Panc1 (cell line): ENCODE measurements at regions not wholly inside any gene's neighbourhood (a gene's known extent, or its start where the extent isn't known, plus 50 kb on each side); places are given as distances from the start of the nearest gene placed in this dataset.

Source experiments
- ATAC-seq: fragments of 200-7000 bp; cut with Tn5 transposase; 2 replicates; pipeline ENCODE4 v1.9.1; 2020; ENCODE audit warnings: mild to moderate bottlenecking, moderate library complexity
- BruUV-seq: library from RNA; stranded (reverse); fragments of 400-500 nt; replicated peaks from 2 replicates; lab custom pipeline; 2021; lab: Mats Ljungman, UMichigan
- CTCF ChIA-PET: fragments of 300-600 bp; sonication (Branson Sonifier 250); formaldehyde crosslinking; loops from one replicate; lab custom pipeline; 2022; ENCODE audit warnings: antibody characterized with exemption; lab: Charles Lee
- POLR2A ChIA-PET: fragments of 300-600 bp; sonication (Branson Sonifier 250); formaldehyde crosslinking; loops from one replicate; lab custom pipeline; 2022; ENCODE audit warnings: antibody characterized with exemption; lab: Charles Lee
- DNase-seq: peaks from one replicate; pipeline ENCODE4 v3.0.0-alpha.2; 2010; ENCODE audit warnings: low read depth, low spot score
- H3K27ac ChIP-seq: 2 replicates; pipeline ENCODE4 v1.5.1; 2011; ENCODE audit warnings: mild to moderate bottlenecking, low read length, inconsistent platforms
- H3K27me3 ChIP-seq: fragments of 200-500 bp; sonication (Bioruptor generic); 2 replicates; pipeline ENCODE4 v1.6.0; 2014; ENCODE audit warnings: low read length, inconsistent platforms; ENCODE audit not compliant: control insufficient read depth, insufficient read depth
- H3K36me3 ChIP-seq: fragments of 200-500 bp; sonication (Bioruptor generic); 2 replicates; pipeline ENCODE4 v1.5.1; 2014; ENCODE audit warnings: inconsistent platforms, mild to moderate bottlenecking, low read length, moderate library complexity; ENCODE audit not compliant: control insufficient read depth, insufficient read depth
- H3K4me1 ChIP-seq: 2 replicates; pipeline ENCODE4 v1.5.1; 2011; ENCODE audit warnings: inconsistent platforms, mild to moderate bottlenecking, low read length, moderate library complexity; ENCODE audit not compliant: control insufficient read depth, insufficient read depth
- H3K4me3 ChIP-seq, 2 experiments: 2 replicates each; pipeline ENCODE4 v1.5.1; 2011 to 2012; ENCODE audit warnings: low read depth in 2 of 2, low read length in 2 of 2, mild to moderate bottlenecking in 2 of 2, inconsistent platforms in 1 of 2, moderate library complexity in 1 of 2
- H3K9me3 ChIP-seq: fragments of 200-500 bp; sonication (Bioruptor generic); 2 replicates; pipeline ENCODE4 v1.5.1; 2014; ENCODE audit warnings: low read depth, mild to moderate bottlenecking, inconsistent platforms, low read length, moderate library complexity; ENCODE audit not compliant: control insufficient read depth, insufficient read depth
- CTCF ChIP-seq: fragments of 450-650 bp; IDR thresholded peaks from 2 replicates; pipeline ENCODE4 v1.5.1; 2017; ENCODE audit warnings: mild to moderate bottlenecking
- POLR2AphosphoS5 ChIP-seq: IDR thresholded peaks from 2 replicates; pipeline ENCODE4 v1.6.1; 2012; ENCODE audit warnings: mild to moderate bottlenecking, low read depth, low read length, moderate library complexity
- REST ChIP-seq, 2 experiments: IDR thresholded peaks; 2 replicates each; pipeline ENCODE4 v1.6.1; 2011 to 2012; ENCODE audit warnings: low read depth in 2 of 2, control low read depth in 1 of 2, low read length in 1 of 2, mild to moderate bottlenecking in 1 of 2, moderate library complexity in 1 of 2; ENCODE audit not compliant: insufficient read depth in 1 of 2
- SIN3A ChIP-seq: IDR thresholded peaks from 2 replicates; pipeline ENCODE4 v1.6.1; 2012; ENCODE audit warnings: low read depth, mild to moderate bottlenecking, low read length, moderate library complexity, borderline replicate concordance; ENCODE audit not compliant: insufficient read depth
- TCF7L2 ChIP-seq: IDR thresholded peaks from 2 replicates; pipeline ENCODE4 v1.6.1; 2011; ENCODE audit warnings: mild to moderate bottlenecking, low read depth, low read length, inconsistent platforms
- in situ Hi-C: cut with HindIII; loops from 2 replicates; pipeline ENCODE4 v1.10.0; 2016; ENCODE audit warnings: low sequenced_read_pairs, low pct_unique_long_range_greater_than_20kb
- intact Hi-C: fragments of 100-400 bp; cut with micrococcal nuclease; formaldehyde crosslinking; loops from one replicate; pipeline ENCODE4 v1.10.0; 2022; ENCODE audit not compliant: unreplicated experiment

DNA sequence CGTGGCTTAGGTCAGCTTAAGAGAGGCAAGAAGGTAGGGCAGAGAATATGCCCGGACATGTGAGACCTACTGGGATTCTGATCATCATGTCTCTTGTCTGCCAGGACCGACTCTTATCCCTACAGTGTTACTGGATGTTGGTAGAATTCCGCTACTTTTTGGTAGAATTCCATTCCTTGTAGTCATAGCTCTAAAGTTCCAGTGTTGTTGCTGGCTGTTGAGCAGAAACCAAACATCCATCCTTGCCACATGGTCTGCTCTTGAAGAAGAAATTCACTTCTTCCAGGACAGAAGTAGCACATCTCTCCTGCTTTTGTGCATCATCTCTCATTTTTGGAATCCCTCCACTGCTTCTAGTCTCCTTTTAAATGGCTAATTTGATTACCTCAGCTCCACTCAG, 453.7 kb downstream of the RPL10L start:
- DNase-seq (no peak), ATAC-seq (no peak)
- in situ Hi-C loops (no loop called here), intact Hi-C loops (no loop called here)
- Histone ChIP-seq H3K4me1 (no peaks in the 10 kb centered on the region), H3K36me3 (no peaks in the 10 kb centered on the region), H3K9me3 (no peaks in the 10 kb centered on the region), H3K27me3 (no peaks in the 10 kb centered on the region), H3K27ac (no peak overlapping the region), H3K4me3 (no peak overlapping the region)
- ChIA-PET CTCF (no interaction called here), POLR2A (no interaction called here)
- no peak for TF ChIP-seq POLR2AphosphoS5
- TF ChIP-seq REST (IDR thresholded peaks at IDR 0.05; ENCODE audit: insufficient read depth in 1 of 2, low read depth in 2 of 2, low read length in 1 of 2): no peak
- no peak for TF ChIP-seq SIN3A
- no peak for TF ChIP-seq CTCF
- no peak for TF ChIP-seq TCF7L2
- BruUV-seq: no TSS peak
